ENCODE measurements at regions not wholly inside any gene's neighbourhood (a gene's known extent, or its start where the extent isn't known, plus 50 kb on each side); places are given as distances from the start of the nearest gene placed in this dataset.

- Histone ChIP-seq H3K27ac (no peak overlapping the region), H3K4me1 (replicated peaks in 1 of 2) (no peaks in the 10 kb centered on the region), H3K4me3 (no peak overlapping the region)
- 8 to 82% (median 34%) methylated on average over 1 to 5 of the region's 5 CpGs; no CpG with 5 or more reads in 1 of the 10 experiments for WGBS, 10 experiments
- no peak for ATAC-seq (replicated peaks in 6 of 8)
- in situ Hi-C loops (cut with MboI; ENCODE audit: low pct_unique_long_range_greater_than_20kb in 2 of 9, low sequenced_read_pairs in 9 of 9, unreplicated experiment in 9 of 9): no loop called here
Observed at GRCh38 chr7:153514032-153514431, 538.2 kb upstream of the DPP6 start.

- in situ Hi-C loops (cut with MboI; ENCODE audit: low pct_unique_long_range_greater_than_20kb in 2 of 9, low sequenced_read_pairs in 9 of 9, unreplicated experiment in 9 of 9): no loop called here
- WGBS, 10 experiments: 8 to 98% (median 62%) methylated on average over 1 to 4 of the region's 4 CpGs
- Histone ChIP-seq H3K4me1 (replicated peaks in 1 of 2) (no peaks in the 10 kb centered on the region), H3K4me3 (no peak overlapping the region), H3K27ac (no peak overlapping the region)
- ATAC-seq (replicated peaks in 6 of 8): no peak
Observed at GRCh38 chr7:153515359-153515758, 536.8 kb upstream of the DPP6 start.

DNA sequence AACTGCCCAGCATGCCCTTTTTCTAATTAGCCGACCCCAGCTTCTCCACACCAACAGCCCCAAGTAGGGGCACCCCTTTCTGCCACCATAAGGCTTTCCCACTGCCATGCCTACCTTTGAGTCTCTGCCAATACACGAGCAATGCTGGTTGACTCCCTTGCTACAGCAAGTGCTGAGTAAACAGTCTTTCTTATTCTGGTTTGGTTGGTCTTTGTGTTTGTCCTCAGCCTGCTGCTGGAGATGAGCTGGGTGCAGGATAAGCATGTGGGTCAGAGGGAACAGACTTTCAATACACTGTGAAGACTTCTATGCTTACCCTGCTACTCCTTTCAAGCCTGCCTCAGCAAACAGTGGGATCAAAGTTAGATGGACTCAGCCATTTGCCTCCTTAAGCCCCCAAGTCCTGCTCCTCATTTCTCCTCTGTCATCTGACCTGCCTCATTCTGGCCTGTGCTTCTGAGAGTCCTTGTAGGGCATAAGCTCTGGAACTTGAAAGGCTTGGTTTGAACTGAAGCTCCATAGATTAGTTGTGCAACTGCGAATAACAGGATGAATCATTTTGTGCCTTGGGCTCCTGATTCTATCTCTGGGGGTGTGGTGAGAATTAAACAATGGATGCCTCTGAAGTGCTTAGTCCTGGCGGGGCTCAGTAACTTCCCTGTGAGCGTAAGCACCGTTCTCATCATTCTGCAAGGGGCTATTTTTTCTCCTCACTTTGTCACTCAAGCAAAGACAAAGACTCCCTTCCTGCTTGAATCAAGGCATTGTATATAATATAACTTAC, 533.8 kb upstream of the DPP6 start:
- in situ Hi-C loops (cut with MboI; ENCODE audit: low pct_unique_long_range_greater_than_20kb in 2 of 9, low sequenced_read_pairs in 9 of 9, unreplicated experiment in 9 of 9): no loop called here
- Histone ChIP-seq H3K4me1 (replicated peaks in 1 of 2) (no peaks in the 10 kb centered on the region), H3K4me3 (no peak overlapping the region), H3K27ac (no peak overlapping the region)
- ATAC-seq (replicated peaks in 6 of 8): peak in 2 of 8 experiments; percentile 24 to 76
- WGBS, 10 experiments: 40 to 100% (median 55%) methylated on average over 1 to 6 of the region's 6 CpGs; no CpG with 5 or more reads in 3 of the 10 experiments

- Histone ChIP-seq H3K4me1 (replicated peaks in 1 of 2) (no peaks in the 10 kb centered on the region), H3K27ac (no peak overlapping the region), H3K4me3 (no peak overlapping the region)
- no peak for ATAC-seq (replicated peaks in 6 of 8)
- in situ Hi-C loops (cut with MboI; ENCODE audit: low pct_unique_long_range_greater_than_20kb in 2 of 9, low sequenced_read_pairs in 9 of 9, unreplicated experiment in 9 of 9): no loop called here
- WGBS, 10 experiments: 17 to 96% (median 57%) methylated on average over 1 to 5 of the region's 5 CpGs; no CpG with 5 or more reads in 1 of the 10 experiments
Observed at GRCh38 chr7:153521370-153521769, 530.8 kb upstream of the DPP6 start.

DNA sequence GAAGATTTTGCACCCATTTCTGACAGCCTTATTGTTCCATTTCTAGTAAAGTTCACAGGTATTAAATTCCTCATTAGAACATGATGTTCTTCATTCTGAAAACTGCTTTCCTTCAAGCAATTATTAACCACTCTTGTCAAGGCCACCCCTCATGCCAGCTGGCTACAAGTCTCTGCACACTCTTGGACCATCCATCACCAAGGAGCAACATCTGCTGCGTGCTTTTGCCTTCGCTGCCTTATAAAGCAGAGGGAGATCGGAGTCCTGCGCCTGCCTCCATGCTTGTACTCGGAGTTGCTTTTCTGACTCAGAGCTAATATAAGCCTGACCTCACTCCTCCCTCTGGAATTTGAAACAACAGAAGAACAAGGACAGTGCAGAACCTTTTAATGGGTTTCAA, 529.9 kb upstream of the DPP6 start:
- 0 to 61% (median 20%) methylated on average over 1 to 5 of the region's 5 CpGs; no CpG with 5 or more reads in 1 of the 10 experiments for WGBS, 10 experiments
- no peaks in the 10 kb centered on the region for H3K4me1 ChIP-seq (replicated peaks in 1 of 2)
- H3K27ac ChIP-seq: no peak overlapping the region
- H3K4me3 ChIP-seq: no peak overlapping the region
- in situ Hi-C loops (cut with MboI; ENCODE audit: low pct_unique_long_range_greater_than_20kb in 2 of 9, low sequenced_read_pairs in 9 of 9, unreplicated experiment in 9 of 9): no loop called here
- no peak for ATAC-seq (replicated peaks in 6 of 8)

- no peak for ATAC-seq (replicated peaks in 6 of 8)
- WGBS, 10 experiments: 9 to 75% (median 42%) methylated on average over 3 to 13 of the region's 16 CpGs
- H3K27ac ChIP-seq: no peak overlapping the region
- H3K4me1 ChIP-seq (replicated peaks in 1 of 2): no peaks in the 10 kb centered on the region
- H3K4me3 ChIP-seq: no peak overlapping the region
- in situ Hi-C loops (cut with MboI; ENCODE audit: low pct_unique_long_range_greater_than_20kb in 2 of 9, low sequenced_read_pairs in 9 of 9, unreplicated experiment in 9 of 9): no loop called here
Observed at GRCh38 chr7:153523320-153524015, 528.7 kb upstream of the DPP6 start.

GRCh38 chr7:153524070-153524601, 528.1 kb upstream of the DPP6 start:
- Histone ChIP-seq H3K4me3 (no peak overlapping the region), H3K4me1 (replicated peaks in 1 of 2) (no peaks in the 10 kb centered on the region), H3K27ac (no peak overlapping the region)
- in situ Hi-C loops (cut with MboI; ENCODE audit: low pct_unique_long_range_greater_than_20kb in 2 of 9, low sequenced_read_pairs in 9 of 9, unreplicated experiment in 9 of 9): no loop called here
- ATAC-seq (replicated peaks in 6 of 8): peak in 2 of 8 experiments; percentile 51 to 83
- whole genome bisulfite sequencing, 10 experiments: 0 to 64% (median 44%) methylated on average over 1 to 7 of the region's 9 CpGs; no CpG with 5 or more reads in 3 of the 10 experiments

- in situ Hi-C loops (cut with MboI; ENCODE audit: low pct_unique_long_range_greater_than_20kb in 2 of 9, low sequenced_read_pairs in 9 of 9, unreplicated experiment in 9 of 9): no loop called here
- H3K27ac ChIP-seq: no peak overlapping the region
- ATAC-seq (replicated peaks in 6 of 8): no peak
- WGBS, 10 experiments: 8 to 66% (median 19%) methylated on average over 2 to 4 of the region's 7 CpGs; no CpG with 5 or more reads in 5 of the 10 experiments
- H3K4me1 ChIP-seq (replicated peaks in 1 of 2): no peaks in the 10 kb centered on the region
- H3K4me3 ChIP-seq: no peak overlapping the region
Observed at GRCh38 chr7:153529100-153529499, 523.1 kb upstream of the DPP6 start.

DNA sequence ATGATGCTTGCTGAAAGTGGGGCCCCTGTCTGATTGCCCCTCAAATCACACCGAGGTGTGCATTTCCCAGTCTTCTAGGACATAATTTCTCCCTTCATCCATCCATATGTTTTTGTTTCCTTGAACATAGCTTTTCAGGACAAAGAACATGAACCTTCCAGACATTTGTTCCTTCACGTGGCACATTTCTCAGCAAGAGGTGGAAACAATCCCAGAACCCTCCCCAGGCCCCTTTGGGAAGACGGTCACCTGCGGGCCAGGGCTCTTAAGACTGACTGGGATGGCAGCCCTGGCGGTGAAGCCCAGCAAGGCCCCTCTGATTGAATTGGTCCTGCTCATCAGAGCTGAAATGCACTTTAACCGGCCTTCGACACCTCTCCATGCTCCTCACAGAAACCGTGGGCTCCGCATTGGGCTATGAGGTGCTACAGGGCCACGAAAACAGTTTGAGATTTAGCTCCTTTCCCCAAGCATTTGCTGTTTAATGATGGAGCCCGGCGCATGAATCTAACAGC, 522.5 kb upstream of the DPP6 start:
- in situ Hi-C loops (cut with MboI; ENCODE audit: low pct_unique_long_range_greater_than_20kb in 2 of 9, low sequenced_read_pairs in 9 of 9, unreplicated experiment in 9 of 9): no loop called here
- Histone ChIP-seq H3K4me3 (no peak overlapping the region), H3K27ac (no peak overlapping the region), H3K4me1 (replicated peaks in 1 of 2) (no peaks in the 10 kb centered on the region)
- ATAC-seq (replicated peaks in 6 of 8): no peak
- 0 to 83% (median 57%) methylated on average over 2 to 7 of the region's 12 CpGs; no CpG with 5 or more reads in 2 of the 10 experiments for WGBS, 10 experiments

GRCh38 chr7:153530441-153530840, 521.8 kb upstream of the DPP6 start:
- no peak for ATAC-seq (replicated peaks in 6 of 8)
- H3K27ac ChIP-seq: no peak overlapping the region
- no peak overlapping the region for H3K4me3 ChIP-seq
- in situ Hi-C loops (cut with MboI; ENCODE audit: low pct_unique_long_range_greater_than_20kb in 2 of 9, low sequenced_read_pairs in 9 of 9, unreplicated experiment in 9 of 9): no loop called here
- no peaks in the 10 kb centered on the region for H3K4me1 ChIP-seq (replicated peaks in 1 of 2)
- 20 to 92% (median 39%) methylated on average over 1 to 6 of the region's 9 CpGs; no CpG with 5 or more reads in 5 of the 10 experiments for WGBS, 10 experiments

GRCh38 chr7:153532326-153532725, 519.9 kb upstream of the DPP6 start:
- WGBS, 10 experiments: 0 to 100% (median 21%) methylated on average over 1 to 2 of the region's 2 CpGs; no CpG with 5 or more reads in 1 of the 10 experiments
- in situ Hi-C loops (cut with MboI; ENCODE audit: low pct_unique_long_range_greater_than_20kb in 2 of 9, low sequenced_read_pairs in 9 of 9, unreplicated experiment in 9 of 9): no loop called here
- no peak for ATAC-seq (replicated peaks in 6 of 8)
- Histone ChIP-seq H3K27ac (no peak overlapping the region), H3K4me3 (no peak overlapping the region), H3K4me1 (replicated peaks in 1 of 2) (no peaks in the 10 kb centered on the region)

- WGBS, 10 experiments: 27 to 65% (median 47%) methylated on average over 2 to 4 of the region's 8 CpGs; no CpG with 5 or more reads in 6 of the 10 experiments
- in situ Hi-C loops (cut with MboI; ENCODE audit: low pct_unique_long_range_greater_than_20kb in 2 of 9, low sequenced_read_pairs in 9 of 9, unreplicated experiment in 9 of 9): no loop called here
- H3K4me1 ChIP-seq (replicated peaks in 1 of 2): no peaks in the 10 kb centered on the region
- ATAC-seq (replicated peaks in 6 of 8): no peak
- H3K4me3 ChIP-seq: no peak overlapping the region
- no peak overlapping the region for H3K27ac ChIP-seq
Observed at GRCh38 chr7:153537271-153537670, 514.9 kb upstream of the DPP6 start.

- no peak for ATAC-seq (replicated peaks in 6 of 8)
- WGBS, 10 experiments: 0 to 83% (median 17%) methylated on average over 1 to 2 of the region's 2 CpGs; no CpG with 5 or more reads in 3 of the 10 experiments
Observed at GRCh38 chr7:153541903-153542302, 510.3 kb upstream of the DPP6 start.

More at GRCh38 chr7:153541903-153542302, 510.3 kb upstream of the DPP6 start:
- Histone ChIP-seq H3K27ac (no peak overlapping the region), H3K4me3 (no peak overlapping the region), H3K4me1 (replicated peaks in 1 of 2) (no peaks in the 10 kb centered on the region)
- in situ Hi-C loops (cut with MboI; ENCODE audit: low pct_unique_long_range_greater_than_20kb in 2 of 9, low sequenced_read_pairs in 9 of 9, unreplicated experiment in 9 of 9): no loop called here

All from motor neuron (in vitro differentiated cells).